Panc1 (cell line): ENCODE measurements at regions not wholly inside any gene's neighbourhood (a gene's known extent, or its start where the extent isn't known, plus 50 kb on each side); places are given as distances from the start of the nearest gene placed in this dataset.
A peak's percentile ranks its signal among the peaks of the same experiment; 100 is the strongest.

Experiments used
- ATAC-seq: fragments of 200-7000 bp; cut with Tn5 transposase; 2 replicates; pipeline ENCODE4 v1.9.1; 2020; ENCODE audit warnings: mild to moderate bottlenecking, moderate library complexity
- BruUV-seq: library from RNA; stranded (reverse); fragments of 400-500 nt; replicated peaks from 2 replicates; lab custom pipeline; 2021; lab: Mats Ljungman, UMichigan
- CTCF ChIA-PET: fragments of 300-600 bp; sonication (Branson Sonifier 250); formaldehyde crosslinking; loops from one replicate; lab custom pipeline; 2022; ENCODE audit warnings: antibody characterized with exemption; lab: Charles Lee
- POLR2A ChIA-PET: fragments of 300-600 bp; sonication (Branson Sonifier 250); formaldehyde crosslinking; loops from one replicate; lab custom pipeline; 2022; ENCODE audit warnings: antibody characterized with exemption; lab: Charles Lee
- DNase-seq: peaks from one replicate; pipeline ENCODE4 v3.0.0-alpha.2; 2010; ENCODE audit warnings: low read depth, low spot score
- H3K27ac ChIP-seq: 2 replicates; pipeline ENCODE4 v1.5.1; 2011; ENCODE audit warnings: mild to moderate bottlenecking, low read length, inconsistent platforms
- H3K27me3 ChIP-seq: fragments of 200-500 bp; sonication (Bioruptor generic); 2 replicates; pipeline ENCODE4 v1.6.0; 2014; ENCODE audit warnings: low read length, inconsistent platforms; ENCODE audit not compliant: control insufficient read depth, insufficient read depth
- H3K36me3 ChIP-seq: fragments of 200-500 bp; sonication (Bioruptor generic); 2 replicates; pipeline ENCODE4 v1.5.1; 2014; ENCODE audit warnings: inconsistent platforms, mild to moderate bottlenecking, low read length, moderate library complexity; ENCODE audit not compliant: control insufficient read depth, insufficient read depth
- H3K4me1 ChIP-seq: 2 replicates; pipeline ENCODE4 v1.5.1; 2011; ENCODE audit warnings: inconsistent platforms, mild to moderate bottlenecking, low read length, moderate library complexity; ENCODE audit not compliant: control insufficient read depth, insufficient read depth
- H3K4me3 ChIP-seq, 2 experiments: 2 replicates each; pipeline ENCODE4 v1.5.1; 2011 to 2012; ENCODE audit warnings: low read depth in 2 of 2, low read length in 2 of 2, mild to moderate bottlenecking in 2 of 2, inconsistent platforms in 1 of 2, moderate library complexity in 1 of 2
- H3K9me3 ChIP-seq: fragments of 200-500 bp; sonication (Bioruptor generic); 2 replicates; pipeline ENCODE4 v1.5.1; 2014; ENCODE audit warnings: low read depth, mild to moderate bottlenecking, inconsistent platforms, low read length, moderate library complexity; ENCODE audit not compliant: control insufficient read depth, insufficient read depth
- POLR2AphosphoS5 ChIP-seq: IDR thresholded peaks from 2 replicates; pipeline ENCODE4 v1.6.1; 2012; ENCODE audit warnings: mild to moderate bottlenecking, low read depth, low read length, moderate library complexity
- SIN3A ChIP-seq: IDR thresholded peaks from 2 replicates; pipeline ENCODE4 v1.6.1; 2012; ENCODE audit warnings: low read depth, mild to moderate bottlenecking, low read length, moderate library complexity, borderline replicate concordance; ENCODE audit not compliant: insufficient read depth
- TCF7L2 ChIP-seq: IDR thresholded peaks from 2 replicates; pipeline ENCODE4 v1.6.1; 2011; ENCODE audit warnings: mild to moderate bottlenecking, low read depth, low read length, inconsistent platforms
- in situ Hi-C: cut with HindIII; loops from 2 replicates; pipeline ENCODE4 v1.10.0; 2016; ENCODE audit warnings: low sequenced_read_pairs, low pct_unique_long_range_greater_than_20kb
- intact Hi-C: fragments of 100-400 bp; cut with micrococcal nuclease; formaldehyde crosslinking; loops from one replicate; pipeline ENCODE4 v1.10.0; 2022; ENCODE audit not compliant: unreplicated experiment
- TF ChIP-seq, protein P1 (sequence below): fragments of 450-650 bp; IDR thresholded peaks from 2 replicates; pipeline ENCODE4 v1.5.1; 2017; ENCODE audit warnings: mild to moderate bottlenecking
- TF ChIP-seq, protein P2 (sequence below), 2 experiments: IDR thresholded peaks; 2 replicates each; pipeline ENCODE4 v1.6.1; 2011 to 2012; ENCODE audit warnings: low read depth in 2 of 2, control low read depth in 1 of 2, low read length in 1 of 2, mild to moderate bottlenecking in 1 of 2, moderate library complexity in 1 of 2; ENCODE audit not compliant: insufficient read depth in 1 of 2

DNA sequence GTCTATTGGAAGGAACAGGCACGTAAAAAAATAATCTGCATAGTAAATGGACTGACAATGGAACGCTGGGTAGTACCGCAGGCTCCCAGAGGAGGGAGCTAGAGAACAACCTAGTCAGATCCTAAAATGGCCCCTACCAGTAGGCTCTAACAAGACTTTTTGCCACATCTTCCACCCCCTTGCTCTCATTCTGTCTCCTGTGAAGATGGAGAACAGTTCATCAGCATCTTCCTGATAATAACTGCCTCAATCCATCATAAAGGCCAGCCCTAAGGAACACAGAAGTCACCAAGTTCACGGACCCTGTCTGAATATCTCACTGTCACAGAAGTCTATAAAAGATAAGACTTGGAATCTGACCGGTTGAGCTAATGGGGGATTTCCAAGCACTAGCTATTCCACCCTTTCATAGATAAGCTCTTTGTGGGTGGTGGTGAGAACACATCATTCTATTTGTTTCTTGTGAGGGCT, 133.4 kb downstream of the SLC1A3 start:
- no TSS peak for BruUV-seq
- Histone ChIP-seq H3K9me3 (no peaks in the 10 kb centered on the region), H3K27ac (no peak overlapping the region), H3K36me3 (no peaks in the 10 kb centered on the region), H3K4me3 (no peak overlapping the region), H3K27me3 (peaks cover 21% of the 10 kb centered on the region), H3K4me1 (no peaks in the 10 kb centered on the region)
- ChIA-PET CTCF (interaction anchor here (0.7 to 2.0 kb wide), 3 partner anchors 10 to 480 kb away, joined by 5 to 10 read pairs (median 10); no protein-coding TSS in a partner anchor), POLR2A (no interaction called here)
- in situ Hi-C loops (no loop called here), intact Hi-C loops (loop anchor here (5.0 to 10.0 kb wide), 3 partner anchors 133 to 268 kb away; no protein-coding TSS in a partner anchor)
- ATAC-seq (peak; percentile 44; the same call in 1 of the 2 replicates), DNase-seq (peak; percentile 76)
- no peak for TF ChIP-seq TCF7L2
- TF ChIP-seq, protein P1, sequence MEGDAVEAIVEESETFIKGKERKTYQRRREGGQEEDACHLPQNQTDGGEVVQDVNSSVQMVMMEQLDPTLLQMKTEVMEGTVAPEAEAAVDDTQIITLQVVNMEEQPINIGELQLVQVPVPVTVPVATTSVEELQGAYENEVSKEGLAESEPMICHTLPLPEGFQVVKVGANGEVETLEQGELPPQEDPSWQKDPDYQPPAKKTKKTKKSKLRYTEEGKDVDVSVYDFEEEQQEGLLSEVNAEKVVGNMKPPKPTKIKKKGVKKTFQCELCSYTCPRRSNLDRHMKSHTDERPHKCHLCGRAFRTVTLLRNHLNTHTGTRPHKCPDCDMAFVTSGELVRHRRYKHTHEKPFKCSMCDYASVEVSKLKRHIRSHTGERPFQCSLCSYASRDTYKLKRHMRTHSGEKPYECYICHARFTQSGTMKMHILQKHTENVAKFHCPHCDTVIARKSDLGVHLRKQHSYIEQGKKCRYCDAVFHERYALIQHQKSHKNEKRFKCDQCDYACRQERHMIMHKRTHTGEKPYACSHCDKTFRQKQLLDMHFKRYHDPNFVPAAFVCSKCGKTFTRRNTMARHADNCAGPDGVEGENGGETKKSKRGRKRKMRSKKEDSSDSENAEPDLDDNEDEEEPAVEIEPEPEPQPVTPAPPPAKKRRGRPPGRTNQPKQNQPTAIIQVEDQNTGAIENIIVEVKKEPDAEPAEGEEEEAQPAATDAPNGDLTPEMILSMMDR, result peak; percentile 89

DNA sequence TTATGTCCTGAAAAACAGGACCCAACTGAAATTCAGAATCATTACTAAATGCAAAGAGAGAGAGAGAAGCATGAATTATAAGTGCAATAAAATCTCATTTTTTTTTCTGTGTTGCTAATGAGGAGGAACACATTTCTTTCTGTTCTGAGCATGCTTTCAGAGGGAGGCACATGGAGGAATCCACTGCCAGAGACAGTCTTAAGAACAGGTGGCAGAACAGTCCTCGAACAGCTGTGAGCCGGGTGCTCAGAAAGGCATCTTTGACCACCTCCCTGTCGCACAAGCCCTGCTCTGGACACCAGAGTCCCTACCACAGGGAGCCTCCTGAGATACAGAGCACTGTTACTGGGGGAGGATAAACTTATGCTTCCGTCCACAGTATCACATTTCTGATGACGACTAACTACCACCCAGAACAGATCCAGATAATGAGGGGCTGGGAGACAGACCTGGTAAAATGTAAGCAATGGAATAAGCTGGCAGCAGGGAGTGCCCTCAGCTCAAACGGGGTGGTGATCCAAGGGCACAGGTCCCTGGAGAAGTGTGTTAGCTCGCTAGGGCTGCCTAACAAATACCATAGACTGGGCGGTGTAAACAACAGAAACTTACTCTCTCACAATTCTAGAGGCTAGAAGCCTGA, 134.0 kb downstream of the SLC1A3 start:
- Histone ChIP-seq H3K4me1 (no peaks in the 10 kb centered on the region), H3K27me3 (peaks cover 16% of the 10 kb centered on the region), H3K36me3 (no peaks in the 10 kb centered on the region), H3K4me3 (no peak overlapping the region), H3K9me3 (no peaks in the 10 kb centered on the region), H3K27ac (no peak overlapping the region)
- no peak for ATAC-seq
- POLR2A ChIA-PET, result no interaction called here
- intact Hi-C loops (loop anchor here (5.0 to 10.0 kb wide), 3 partner anchors 132 to 267 kb away; no protein-coding TSS in a partner anchor), in situ Hi-C loops (no loop called here)
- CTCF ChIA-PET, result interaction anchor here (0.9 to 2.0 kb wide), 2 partner anchors 11 to 265 kb away, joined by 5 to 10 read pairs; no protein-coding TSS in a partner anchor
- no TSS peak for BruUV-seq
- TF ChIP-seq POLR2AphosphoS5 (no peak), SIN3A (no peak), TCF7L2 (no peak)
- TF ChIP-seq, protein P2, sequence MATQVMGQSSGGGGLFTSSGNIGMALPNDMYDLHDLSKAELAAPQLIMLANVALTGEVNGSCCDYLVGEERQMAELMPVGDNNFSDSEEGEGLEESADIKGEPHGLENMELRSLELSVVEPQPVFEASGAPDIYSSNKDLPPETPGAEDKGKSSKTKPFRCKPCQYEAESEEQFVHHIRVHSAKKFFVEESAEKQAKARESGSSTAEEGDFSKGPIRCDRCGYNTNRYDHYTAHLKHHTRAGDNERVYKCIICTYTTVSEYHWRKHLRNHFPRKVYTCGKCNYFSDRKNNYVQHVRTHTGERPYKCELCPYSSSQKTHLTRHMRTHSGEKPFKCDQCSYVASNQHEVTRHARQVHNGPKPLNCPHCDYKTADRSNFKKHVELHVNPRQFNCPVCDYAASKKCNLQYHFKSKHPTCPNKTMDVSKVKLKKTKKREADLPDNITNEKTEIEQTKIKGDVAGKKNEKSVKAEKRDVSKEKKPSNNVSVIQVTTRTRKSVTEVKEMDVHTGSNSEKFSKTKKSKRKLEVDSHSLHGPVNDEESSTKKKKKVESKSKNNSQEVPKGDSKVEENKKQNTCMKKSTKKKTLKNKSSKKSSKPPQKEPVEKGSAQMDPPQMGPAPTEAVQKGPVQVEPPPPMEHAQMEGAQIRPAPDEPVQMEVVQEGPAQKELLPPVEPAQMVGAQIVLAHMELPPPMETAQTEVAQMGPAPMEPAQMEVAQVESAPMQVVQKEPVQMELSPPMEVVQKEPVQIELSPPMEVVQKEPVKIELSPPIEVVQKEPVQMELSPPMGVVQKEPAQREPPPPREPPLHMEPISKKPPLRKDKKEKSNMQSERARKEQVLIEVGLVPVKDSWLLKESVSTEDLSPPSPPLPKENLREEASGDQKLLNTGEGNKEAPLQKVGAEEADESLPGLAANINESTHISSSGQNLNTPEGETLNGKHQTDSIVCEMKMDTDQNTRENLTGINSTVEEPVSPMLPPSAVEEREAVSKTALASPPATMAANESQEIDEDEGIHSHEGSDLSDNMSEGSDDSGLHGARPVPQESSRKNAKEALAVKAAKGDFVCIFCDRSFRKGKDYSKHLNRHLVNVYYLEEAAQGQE (IDR thresholded peaks at IDR 0.05; ENCODE audit: insufficient read depth in 1 of 2, low read depth in 2 of 2, low read length in 1 of 2), result no peak
- TF ChIP-seq, protein P1, result no peak
- DNase-seq, result no peak
